ENCODE measurements at regions not wholly inside any gene's neighbourhood (a gene's known extent, or its start where the extent isn't known, plus 50 kb on each side); places are given as distances from the start of the nearest gene placed in this dataset.
A peak's percentile ranks its signal among the peaks of the same experiment; 100 is the strongest.

- peak; percentile 81 for DNase-seq
These were observed 426.9 kb downstream of the CDH2 start for GRCh38 chr18:27750014-27750413.

DNA sequence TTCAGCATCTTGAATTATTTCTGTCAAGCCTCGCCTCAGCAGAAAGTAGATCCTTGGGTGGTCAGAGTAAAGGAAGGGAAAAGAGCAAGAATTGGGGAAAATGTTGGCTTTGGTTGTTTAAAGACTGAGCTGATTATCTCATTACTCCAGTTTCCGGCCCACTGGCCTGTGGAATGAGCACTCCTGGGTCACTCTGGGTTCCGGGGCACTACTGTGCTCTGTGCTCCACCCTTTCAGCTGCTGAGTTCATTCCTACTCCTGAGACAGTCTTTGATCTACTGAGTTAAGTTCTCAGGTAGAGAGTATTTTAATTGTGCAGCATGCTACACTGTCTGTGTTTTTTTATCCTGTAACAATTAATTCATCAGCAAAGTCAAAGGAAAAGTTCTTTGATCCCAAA, 427.7 kb downstream of the CDH2 start:
- no peak for DNase-seq

DNA sequence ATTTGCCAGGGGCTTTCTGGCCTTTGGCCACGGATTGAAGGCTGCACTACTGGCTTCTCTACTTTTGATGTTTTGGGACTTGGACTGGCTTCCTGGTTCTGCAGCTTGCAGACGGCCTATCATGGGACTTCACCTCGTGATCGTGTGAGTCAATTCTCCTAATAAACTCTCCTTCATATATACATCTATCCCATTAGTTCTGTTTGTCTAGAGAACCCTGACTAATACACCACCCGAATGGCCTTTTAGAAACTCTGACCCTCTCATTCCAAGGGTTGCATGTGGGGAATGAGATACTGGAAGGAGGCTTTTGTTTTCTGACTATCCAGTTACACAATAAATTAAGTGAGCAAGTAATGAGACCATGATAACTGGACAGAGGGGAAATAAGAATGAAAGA, 430.7 kb downstream of the CDH2 start:
- DNase-seq, result no peak

DNA sequence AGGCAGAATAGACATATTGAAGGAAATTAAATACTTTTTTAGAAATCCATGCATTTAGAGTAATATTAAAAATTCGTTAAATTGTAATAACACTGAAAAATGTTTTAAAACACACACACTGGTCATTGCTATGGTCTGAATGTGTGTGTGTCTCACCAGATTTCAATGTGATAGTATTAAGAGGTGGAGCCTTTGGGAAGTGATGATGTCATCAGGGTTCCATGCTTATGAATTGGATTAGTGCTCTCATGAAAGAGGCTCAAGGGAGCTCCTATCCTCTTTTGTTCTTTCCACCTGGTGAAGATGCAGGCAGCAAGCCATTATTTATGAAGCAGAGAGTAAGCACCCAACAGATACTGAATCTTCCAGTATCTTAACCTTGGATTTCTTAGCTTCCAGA, 441.8 kb downstream of the CDH2 start:
- DNase-seq, result no peak

GRCh38 chr18:27731211-27731610, 445.7 kb downstream of the CDH2 start:
- no peak for DNase-seq

- DNase-seq, result no peak
These were observed 448.3 kb downstream of the CDH2 start for GRCh38 chr18:27728659-27729058.

DNA sequence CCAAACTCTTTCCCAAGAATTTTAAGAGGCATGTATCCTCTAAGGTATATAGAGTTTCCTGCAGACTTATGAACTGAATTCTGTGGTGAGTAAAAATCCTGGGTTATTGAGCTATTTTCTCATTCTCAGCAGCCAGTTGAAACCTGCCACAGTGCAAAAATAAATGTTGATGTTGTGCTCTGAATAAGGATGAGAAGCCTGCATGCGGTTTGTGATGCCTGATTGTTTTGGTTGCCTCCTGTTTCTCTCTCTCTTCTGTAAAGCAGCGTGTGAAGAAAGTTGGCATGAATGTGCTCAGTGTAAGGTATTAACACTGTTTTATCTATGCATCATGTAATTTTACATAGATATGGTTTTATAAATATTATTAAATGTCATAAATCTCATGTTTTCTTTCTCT, 452.6 kb downstream of the CDH2 start:
- DNase-seq, result no peak

- DNase-seq, result peak; percentile 13
These were observed 453.8 kb downstream of the CDH2 start for GRCh38 chr18:27723168-27723567.

GRCh38 chr18:27719680-27720079, 457.2 kb downstream of the CDH2 start:
- DNase-seq, result no peak

- DNase-seq, result no peak
These were observed 459.1 kb downstream of the CDH2 start for GRCh38 chr18:27717816-27718215.

DNA sequence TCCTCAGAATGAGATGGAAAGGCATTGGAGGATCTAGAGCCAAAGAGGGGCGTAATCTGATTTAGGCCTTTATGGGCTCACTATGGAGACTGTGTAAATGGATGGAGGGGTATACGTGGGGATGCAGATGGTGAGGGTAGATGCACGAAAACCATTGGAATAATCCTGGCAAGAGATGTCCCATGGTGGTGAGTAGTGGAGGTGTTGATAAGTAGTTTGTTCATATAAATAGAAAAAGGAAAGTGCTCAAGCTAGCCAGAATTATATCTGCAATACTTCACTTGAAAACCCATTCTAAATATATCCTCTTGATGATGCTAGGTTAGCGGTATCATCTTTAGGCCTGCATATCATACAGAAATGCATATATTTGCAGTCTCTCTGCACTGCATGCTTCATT, 459.7 kb downstream of the CDH2 start:
- no peak for DNase-seq

DNA sequence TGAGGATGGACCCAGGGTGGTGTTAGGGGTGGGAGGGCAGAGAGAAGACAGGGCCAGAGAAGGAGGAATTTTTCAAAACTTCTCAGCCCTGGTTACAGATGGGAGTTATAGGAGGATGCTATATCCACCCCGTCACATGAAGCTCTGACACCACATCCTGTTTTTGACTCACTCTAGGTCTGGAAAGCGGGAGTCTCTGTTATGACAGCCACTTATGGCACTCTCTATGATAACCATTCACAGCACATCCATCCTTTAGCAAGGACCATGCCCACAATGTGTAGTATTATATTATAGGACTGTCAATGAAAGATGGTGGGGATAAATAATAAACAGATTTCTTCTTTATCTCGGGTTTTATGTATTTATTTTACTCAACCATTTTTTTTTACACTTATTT, 461.2 kb downstream of the CDH2 start:
- DNase-seq, result no peak

- DNase-seq, result peak; percentile 35
These were observed 463.2 kb downstream of the CDH2 start for GRCh38 chr18:27713738-27714095.

GRCh38 chr18:27713037-27713737, 463.7 kb downstream of the CDH2 start:
- no peak for DNase-seq

GRCh38 chr18:27712066-27712465, 464.9 kb downstream of the CDH2 start:
- no peak for DNase-seq

DNA sequence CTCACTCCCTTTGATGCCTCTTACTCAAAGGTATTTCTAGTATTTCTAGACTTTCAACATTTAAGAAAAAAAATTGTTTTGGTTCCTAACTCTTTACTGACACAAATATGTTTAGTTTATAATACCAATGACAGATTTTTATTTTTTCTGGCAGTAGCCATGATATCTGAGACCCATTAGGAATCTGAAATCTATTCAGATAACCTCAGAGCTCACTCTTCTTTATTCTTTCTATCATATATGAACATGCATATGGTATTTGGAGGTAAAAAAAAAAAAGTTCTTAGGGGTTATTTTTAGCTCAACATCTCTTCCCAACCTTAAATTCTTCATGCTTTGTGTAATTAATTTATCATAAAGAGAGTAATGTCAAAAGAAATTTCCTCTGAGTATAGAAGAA, 465.5 kb downstream of the CDH2 start:
- no peak for DNase-seq

- DNase-seq, result no peak
These were observed 467.6 kb downstream of the CDH2 start for GRCh38 chr18:27709344-27709743.

- no peak for DNase-seq
These were observed 469.7 kb downstream of the CDH2 start for GRCh38 chr18:27707201-27707600.

- no peak for DNase-seq
These were observed 472.1 kb downstream of the CDH2 start for GRCh38 chr18:27704736-27705361.

DNA sequence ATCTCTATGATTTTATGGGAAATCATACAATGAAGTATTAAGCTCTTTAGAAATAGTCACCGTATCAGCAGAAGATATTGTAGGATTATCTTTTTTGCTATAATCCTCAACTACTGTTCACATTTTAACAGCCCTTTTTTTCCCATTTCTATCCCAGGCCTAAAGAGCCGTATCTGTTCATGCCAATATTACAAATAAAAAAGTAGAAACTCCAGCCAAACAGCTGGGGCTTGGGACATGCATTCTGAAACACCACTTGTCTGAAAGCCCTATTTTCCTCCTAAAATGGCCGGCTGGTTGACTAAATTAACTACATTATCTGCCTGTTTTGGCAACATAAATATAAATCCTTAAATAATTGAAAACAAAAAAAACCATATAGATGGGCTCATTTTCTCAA, 477.8 kb downstream of the CDH2 start:
- no peak for DNase-seq

DNA sequence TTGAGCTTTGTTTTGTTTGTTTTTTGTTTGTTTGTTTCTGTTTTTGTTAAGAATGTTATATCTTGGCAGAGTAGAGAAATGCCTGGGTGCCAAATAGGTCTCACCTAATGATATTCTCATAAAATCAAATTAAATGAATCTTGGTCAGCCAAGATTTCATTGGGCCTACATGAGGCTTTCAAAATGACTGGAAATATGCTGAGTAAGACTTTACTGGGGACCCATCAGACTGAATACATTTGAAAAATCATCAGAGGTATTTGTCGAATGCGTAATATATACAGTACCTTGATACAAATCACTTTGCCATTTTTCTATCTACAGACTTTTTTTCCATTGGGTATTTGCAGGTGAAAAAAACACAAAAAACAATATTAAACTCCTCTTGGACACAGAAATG, 480.8 kb downstream of the CDH2 start:
- DNase-seq, result no peak

DNA sequence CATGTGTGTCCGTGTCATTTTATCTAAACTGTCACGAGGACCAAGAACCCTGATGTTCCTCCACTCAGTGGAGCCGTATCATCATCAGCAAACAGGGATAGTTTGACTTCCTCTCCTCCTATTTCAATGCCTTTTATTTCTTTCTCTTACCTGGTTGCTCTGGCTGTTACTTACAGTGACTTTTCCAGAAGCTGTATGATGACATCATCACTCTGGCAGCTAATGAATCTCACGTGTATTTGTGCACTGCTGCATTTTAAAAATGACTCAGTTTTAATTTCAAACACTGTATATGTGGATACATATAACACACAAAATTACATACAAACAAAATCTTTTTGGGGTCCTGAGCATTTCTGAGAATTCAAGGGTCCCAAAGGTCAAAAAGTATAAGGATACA, 481.4 kb downstream of the CDH2 start:
- DNase-seq, result no peak

DNA sequence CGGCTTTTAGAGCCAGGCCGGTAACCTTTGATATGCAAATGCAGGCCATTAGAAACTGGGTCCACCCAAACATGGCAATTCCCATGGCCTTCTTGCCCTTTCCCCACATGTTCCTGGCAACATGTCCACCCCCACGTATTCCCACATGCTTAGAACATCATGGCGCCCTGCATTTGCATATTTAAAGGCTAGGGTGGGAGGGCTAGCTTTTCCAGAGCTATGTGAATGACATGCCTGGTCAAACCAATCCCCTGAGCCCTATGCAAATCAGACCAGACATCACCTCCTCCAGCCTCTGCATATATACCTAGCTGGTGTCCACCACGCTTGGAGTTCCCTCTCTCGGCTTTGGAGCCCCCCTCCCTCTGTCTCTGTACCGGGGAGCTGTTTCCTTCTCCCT, 481.9 kb downstream of the CDH2 start:
- no peak for DNase-seq

- no peak for DNase-seq
These were observed 488.3 kb downstream of the CDH2 start for GRCh38 chr18:27688581-27688980.

DNA sequence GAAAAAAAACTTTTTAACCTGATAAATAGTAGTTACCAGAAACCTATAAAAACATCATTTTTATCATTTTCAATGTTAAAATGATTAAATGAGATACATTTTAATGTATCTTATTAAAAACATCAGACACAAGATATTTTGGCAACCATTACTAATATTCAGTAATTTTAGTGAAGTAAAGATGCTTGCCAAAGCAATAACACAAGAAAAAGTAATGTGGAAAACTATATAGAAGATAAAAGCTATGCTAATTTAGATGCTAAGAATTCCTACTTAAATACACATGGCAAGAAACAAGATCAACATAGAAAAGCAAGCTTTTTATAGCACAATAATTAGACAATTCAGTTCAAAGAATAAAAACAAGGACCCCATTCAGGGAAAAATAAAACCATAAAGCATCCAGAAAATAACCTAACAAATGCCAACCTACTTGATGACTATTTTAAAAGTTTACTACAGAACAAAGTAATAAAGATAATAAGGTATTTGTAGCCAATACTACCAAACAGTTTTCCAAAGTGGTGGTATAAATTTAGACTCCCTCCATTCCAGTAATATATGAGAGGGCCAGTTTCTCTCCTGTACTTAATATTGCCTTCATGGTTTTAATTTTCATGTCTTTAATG, 489.5 kb downstream of the CDH2 start:
- DNase-seq, result no peak
